NCI-H1105 treated with DMSO at 0.1 percent for 48 hours (cell line): ENCODE measurements at regions not wholly inside any gene's neighbourhood (a gene's known extent, or its start where the extent isn't known, plus 50 kb on each side); places are given as distances from the start of the nearest gene placed in this dataset.

Experiments used
- DNase-seq: peaks from one replicate; lab custom pipeline; 2025; lab: John Stamatoyannopoulos, UW

GRCh38 chr6:62474793-62475192, 188.8 kb upstream of the KHDRBS2 start:
- no peak for DNase-seq

- no peak for DNase-seq
Measured at GRCh38 chr6:62466607-62467006, 180.6 kb upstream of the KHDRBS2 start.

GRCh38 chr6:62465206-62465605, 179.2 kb upstream of the KHDRBS2 start:
- DNase-seq = no peak

GRCh38 chr6:62452586-62452985, 166.6 kb upstream of the KHDRBS2 start:
- no peak for DNase-seq

GRCh38 chr6:62446647-62447316, 160.8 kb upstream of the KHDRBS2 start:
- no peak for DNase-seq

- DNase-seq = no peak
Measured at GRCh38 chr6:62445521-62445920, 159.5 kb upstream of the KHDRBS2 start.

DNA sequence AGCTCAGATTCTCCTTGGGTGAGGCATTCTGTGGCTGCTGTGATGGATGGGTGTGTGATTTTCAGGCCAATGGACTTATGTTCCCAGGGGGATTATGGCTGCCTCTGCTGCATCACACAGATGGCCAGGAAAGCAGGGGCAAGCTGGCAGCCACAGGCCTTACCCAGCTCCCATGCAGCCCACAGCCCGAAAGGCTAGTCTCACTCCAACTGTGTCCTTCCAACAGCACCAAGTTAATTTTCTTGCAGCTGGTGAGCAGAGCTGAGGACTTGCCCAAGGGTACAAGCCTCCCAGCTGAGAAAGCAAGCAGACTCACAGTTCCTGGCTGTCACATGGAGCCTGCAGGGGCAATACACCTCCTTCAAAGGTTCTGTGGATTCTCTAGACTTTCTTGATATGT, 155.2 kb upstream of the KHDRBS2 start:
- no peak for DNase-seq

- no peak for DNase-seq
Measured at GRCh38 chr6:62429781-62430180, 143.8 kb upstream of the KHDRBS2 start.

DNA sequence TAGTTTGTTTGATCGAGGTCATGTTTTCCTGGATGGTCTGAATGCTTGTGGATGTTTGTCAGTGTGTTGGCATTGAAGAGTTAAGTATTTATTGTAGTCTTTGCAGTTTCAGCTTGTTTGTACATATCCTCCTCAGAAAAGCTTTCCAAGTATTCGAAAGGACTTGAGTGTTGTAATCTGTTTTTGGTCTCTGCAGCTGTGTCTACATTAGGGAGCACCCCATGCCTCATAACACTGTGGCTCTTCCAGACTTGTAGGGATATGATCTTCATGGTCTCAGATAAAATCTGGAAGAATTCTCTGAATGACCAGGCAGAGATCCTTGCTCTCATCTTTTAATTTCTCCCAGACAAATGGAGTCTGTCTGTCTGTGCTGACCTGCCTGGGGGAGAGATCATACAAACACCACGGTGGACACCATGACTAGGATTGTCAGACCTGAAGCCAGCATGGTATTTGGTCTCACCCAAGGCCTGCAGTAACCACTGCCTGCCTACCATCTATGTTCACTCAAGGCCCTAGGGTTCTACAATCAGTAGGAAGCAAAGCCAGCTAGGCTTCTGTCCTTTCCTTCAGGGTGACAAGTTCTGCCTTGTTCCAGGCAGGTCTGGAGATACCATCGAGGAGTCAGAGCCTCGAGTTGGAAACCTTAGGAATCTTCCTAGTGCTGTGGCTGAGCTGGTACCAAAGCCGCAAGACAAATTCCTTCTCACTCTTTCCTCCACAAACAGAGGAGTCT, 114.7 kb upstream of the KHDRBS2 start:
- DNase-seq = no peak

DNA sequence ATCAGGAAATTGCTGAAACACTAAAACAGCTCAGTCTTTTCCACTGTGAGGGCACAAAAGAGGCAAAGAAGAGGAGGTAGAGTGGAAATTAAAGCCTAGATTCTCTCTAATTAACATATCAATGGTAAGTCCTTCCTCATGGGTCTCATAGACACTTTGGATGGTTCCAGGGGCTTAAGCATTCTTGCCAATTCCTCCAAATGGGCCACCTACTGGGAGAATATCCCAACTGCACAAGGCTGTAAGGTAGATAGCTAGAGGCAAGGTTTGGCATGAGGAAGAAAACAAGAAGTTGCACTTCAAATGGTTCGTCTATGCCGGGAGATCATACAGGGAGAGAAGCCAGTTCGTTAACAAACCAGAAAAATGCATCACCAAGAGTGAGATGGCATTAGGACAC, 107.6 kb upstream of the KHDRBS2 start:
- no peak for DNase-seq

GRCh38 chr6:62392291-62392690, 106.3 kb upstream of the KHDRBS2 start:
- DNase-seq = no peak

DNA sequence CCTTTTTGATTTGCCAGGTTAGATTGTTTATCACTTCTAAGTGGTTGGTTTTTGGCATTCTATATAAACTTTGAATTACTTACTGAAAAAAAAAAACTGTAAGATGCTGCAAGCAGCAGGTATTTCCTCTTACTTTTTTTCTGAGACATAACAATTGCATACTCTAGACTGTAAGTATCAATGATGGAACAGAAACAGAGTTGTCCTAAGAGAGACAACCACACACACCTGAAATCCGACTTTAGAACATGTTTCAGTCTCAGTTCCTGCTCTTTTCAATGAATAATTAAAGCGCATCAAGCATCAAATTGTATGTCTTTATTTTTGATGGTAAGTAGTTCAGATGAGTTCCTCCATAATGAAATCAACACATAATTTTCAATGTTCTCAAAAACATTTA, 105.3 kb upstream of the KHDRBS2 start:
- DNase-seq = no peak

DNA sequence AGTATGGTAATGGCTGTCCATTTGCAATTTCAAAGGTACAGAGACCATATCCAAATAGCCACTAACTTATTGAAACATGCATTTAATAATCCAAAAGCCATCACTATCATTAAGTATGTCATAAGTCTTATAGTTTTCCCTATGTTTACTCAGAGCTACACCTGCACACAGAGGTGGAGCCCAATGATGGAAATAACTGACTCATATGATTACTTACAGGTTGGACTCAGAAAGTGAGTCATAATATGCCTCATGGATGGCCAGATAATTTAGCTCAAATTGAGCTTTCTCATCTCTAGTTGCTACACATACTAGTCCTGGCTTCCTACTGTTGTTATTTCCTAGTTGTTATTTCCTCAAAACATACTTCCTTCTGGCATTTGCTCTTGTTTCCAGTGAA, 104.4 kb upstream of the KHDRBS2 start:
- DNase-seq = no peak

DNA sequence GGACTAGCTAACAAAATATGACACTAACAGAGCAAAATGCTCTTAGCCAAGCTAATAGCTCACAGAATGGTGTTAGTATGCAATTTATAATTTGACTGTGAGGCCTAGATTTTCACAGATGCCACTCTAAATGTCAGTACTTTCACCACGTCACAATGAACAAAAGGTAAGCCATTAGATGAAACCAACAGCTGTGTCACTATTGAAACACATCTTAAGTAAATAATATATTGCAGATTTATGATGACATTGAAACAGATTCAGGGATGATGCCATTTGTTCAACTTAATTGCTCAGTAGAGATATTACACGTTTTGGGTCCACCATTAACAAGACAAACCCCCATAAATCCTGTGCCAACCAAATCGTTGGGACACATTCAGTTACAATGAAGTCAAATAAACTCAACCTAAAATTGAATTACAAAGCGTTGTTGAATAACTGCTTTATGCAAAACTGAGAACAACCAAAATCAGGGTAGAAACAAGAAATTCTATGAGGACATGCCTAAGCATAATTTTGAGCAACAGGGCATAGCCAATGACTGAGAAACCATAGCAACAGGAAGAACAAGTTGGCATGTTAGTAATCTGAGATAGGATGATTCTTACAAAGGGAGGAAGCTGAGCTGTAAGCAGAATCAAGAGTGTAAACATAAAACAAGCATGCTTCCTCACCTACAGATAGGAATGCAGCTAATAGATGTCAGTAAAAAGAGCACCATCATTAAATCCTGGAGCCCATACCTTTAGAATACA, 85.6 kb upstream of the KHDRBS2 start:
- no peak for DNase-seq

- no peak for DNase-seq
Measured at GRCh38 chr6:62367601-62368000, 81.6 kb upstream of the KHDRBS2 start.

GRCh38 chr6:62362097-62362496, 76.1 kb upstream of the KHDRBS2 start:
- DNase-seq = no peak

DNA sequence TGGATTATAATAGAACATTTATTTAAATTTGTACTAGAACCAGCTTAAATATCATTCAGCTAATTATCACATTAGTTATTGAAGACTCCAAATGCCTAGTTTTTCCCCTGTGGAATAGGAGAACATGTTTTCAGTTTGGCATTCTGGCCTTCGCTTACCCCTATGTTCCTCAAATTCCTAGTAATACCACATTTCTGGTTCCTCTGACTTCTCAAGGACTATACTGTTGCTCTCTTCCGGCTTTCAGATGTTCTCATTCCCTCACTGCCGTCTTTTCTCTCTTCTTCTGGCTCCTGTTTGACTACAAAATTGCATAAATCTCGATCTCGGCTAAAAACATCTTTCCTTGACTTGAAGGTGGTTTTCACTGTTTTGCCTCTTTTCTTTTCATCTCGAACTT, 71.8 kb upstream of the KHDRBS2 start:
- no peak for DNase-seq

DNA sequence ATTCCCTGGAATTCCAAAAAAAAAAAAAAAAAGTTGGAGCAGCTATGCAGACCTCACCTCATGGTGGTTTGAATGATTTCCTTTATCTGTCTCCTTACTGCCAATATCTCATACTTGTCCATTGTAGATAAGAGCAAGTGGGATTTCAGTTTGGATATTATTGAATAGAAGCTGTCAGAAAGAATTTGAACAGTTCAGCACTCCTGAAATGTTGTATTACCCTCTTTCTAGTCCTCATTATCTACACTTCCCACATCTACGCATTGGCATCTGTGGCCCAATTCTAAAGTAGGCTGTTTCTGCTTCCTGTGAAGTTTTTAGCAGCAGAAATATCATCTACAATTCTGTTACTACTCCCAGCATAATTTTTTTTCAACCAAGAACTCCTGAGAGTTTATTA, 68.2 kb upstream of the KHDRBS2 start:
- DNase-seq = no peak

GRCh38 chr6:62345962-62346689, 60.1 kb upstream of the KHDRBS2 start:
- DNase-seq = no peak

DNA sequence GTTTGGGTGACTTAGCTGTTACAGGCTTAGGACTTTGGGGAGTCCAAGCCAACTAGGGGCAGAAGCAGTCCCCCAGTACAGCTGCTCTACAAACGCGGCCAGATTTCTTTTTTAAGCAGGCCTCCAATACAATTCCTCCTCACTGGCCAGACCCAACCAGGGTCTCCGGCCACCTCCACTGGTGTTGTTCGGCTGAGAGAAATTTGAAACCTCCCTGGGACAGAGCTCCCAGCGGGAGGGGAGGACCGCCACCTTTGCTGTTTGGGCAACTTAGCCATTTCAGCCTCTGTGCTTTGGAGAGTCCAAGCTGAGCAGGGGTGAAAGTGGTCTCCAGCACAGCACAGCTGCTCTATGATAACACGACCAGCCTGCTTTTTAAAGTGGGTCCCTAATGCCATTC, 59.4 kb upstream of the KHDRBS2 start:
- no peak for DNase-seq

- no peak for DNase-seq
Measured at GRCh38 chr6:62344850-62345249, 58.8 kb upstream of the KHDRBS2 start.

GRCh38 chr6:62338477-62338876, 52.5 kb upstream of the KHDRBS2 start:
- no peak for DNase-seq
